SK-N-MC (cell line): ENCODE measurements at regions not wholly inside any gene's neighbourhood (a gene's known extent, or its start where the extent isn't known, plus 50 kb on each side); places are given as distances from the start of the nearest gene placed in this dataset.

Experiments used
- EZH2 ChIP-seq: fragments of 200-600 bp; sonication (generic); IDR thresholded peaks from one replicate; pipeline ENCODE4 v1.6.1; 2017; ENCODE audit warnings: antibody characterized with exemption
- FOXP2 ChIP-seq: optimal IDR thresholded peaks from 2 replicates; pipeline ENCODE3; 2011; ENCODE audit warnings: mild to moderate bottlenecking, moderate library complexity; ENCODE audit not compliant: insufficient read depth; ENCODE audit errors: extremely low read length, control extremely low read depth
- POLR2AphosphoS5 ChIP-seq: IDR thresholded peaks from 2 replicates; pipeline ENCODE4 v1.6.1; 2012; ENCODE audit warnings: mild to moderate bottlenecking, low read depth, low read length, borderline replicate concordance

- TF ChIP-seq EZH2 (no peak), POLR2AphosphoS5 (no peak), FOXP2 (no peak)
These were observed 155.4 kb upstream of the LHCGR start for GRCh38 chr2:48910961-48911360.
